Ectodermal cell (in vitro differentiated cells): ENCODE measurements at regions not wholly inside any gene's neighbourhood (a gene's known extent, or its start where the extent isn't known, plus 50 kb on each side); places are given as distances from the start of the nearest gene placed in this dataset.
A peak's percentile ranks its signal among the peaks of the same experiment; 100 is the strongest.

ENCODE experiments used
- H3K27ac ChIP-seq: 2 replicates; pipeline ENCODE4 v1.7.0; 2013; ENCODE audit warnings: mild to moderate bottlenecking, low read depth, low read length; ENCODE audit not compliant: insufficient read depth, poor library complexity, severe bottlenecking
- H3K27me3 ChIP-seq: 2 replicates; pipeline ENCODE4 v1.7.0; 2013; ENCODE audit warnings: mild to moderate bottlenecking, low read length; ENCODE audit not compliant: insufficient read depth, control insufficient read depth, poor library complexity, severe bottlenecking
- H3K36me3 ChIP-seq: one replicate; pipeline ENCODE4 v1.7.0; 2013; ENCODE audit warnings: low read length; ENCODE audit not compliant: control insufficient read depth, insufficient read depth
- H3K4me1 ChIP-seq: one replicate; pipeline ENCODE4 v1.7.0; 2013; ENCODE audit warnings: low read length; ENCODE audit not compliant: control insufficient read depth, insufficient read depth
- H3K4me3 ChIP-seq: 2 replicates; pipeline ENCODE4 v1.7.0; 2013; ENCODE audit warnings: low read depth, low read length, control low read depth; ENCODE audit not compliant: insufficient read depth
- H3K9me3 ChIP-seq: 2 replicates; pipeline ENCODE4 v1.7.0; 2013; ENCODE audit warnings: mild to moderate bottlenecking, low read length, moderate library complexity; ENCODE audit not compliant: control insufficient read depth
- WGBS, 2 experiments: methylation state at CpG; one replicate each; pipeline ENCODE4 v1.1.7; 2013; ENCODE audit warnings: missing lambda C conversion rate in 2 of 2; 5-methylcytosine and 5-hydroxymethylcytosine counted together

- Histone ChIP-seq H3K4me3 (no peak overlapping the region), H3K27ac (no peak overlapping the region)
- 91% methylated on average over 5 of the region's 5 CpGs for WGBS, 2 experiments
Measured at GRCh38 chr1:217105437-217105836, 382.2 kb upstream of the ESRRG start.

GRCh38 chr1:217097819-217098218, 374.6 kb upstream of the ESRRG start:
- no peak overlapping the region for H3K27ac ChIP-seq
- no peaks in the 10 kb centered on the region for H3K9me3 ChIP-seq
- no peaks in the 10 kb centered on the region for H3K4me1 ChIP-seq
- H3K36me3 ChIP-seq = no peaks in the 10 kb centered on the region
- no peak overlapping the region for H3K4me3 ChIP-seq
- no peaks in the 10 kb centered on the region for H3K27me3 ChIP-seq

More at GRCh38 chr1:217105437-217105836, 382.2 kb upstream of the ESRRG start:
- Histone ChIP-seq H3K4me1 (no peaks in the 10 kb centered on the region), H3K36me3 (no peaks in the 10 kb centered on the region), H3K27me3 (no peaks in the 10 kb centered on the region), H3K9me3 (no peaks in the 10 kb centered on the region)

GRCh38 chr1:217096200-217096599, 373.0 kb upstream of the ESRRG start:
- H3K4me1 ChIP-seq = no peaks in the 10 kb centered on the region
- H3K9me3 ChIP-seq = no peaks in the 10 kb centered on the region
- H3K4me3 ChIP-seq = no peak overlapping the region
- no peak overlapping the region for H3K27ac ChIP-seq
- no peaks in the 10 kb centered on the region for H3K36me3 ChIP-seq
- no peaks in the 10 kb centered on the region for H3K27me3 ChIP-seq
- WGBS, 2 experiments = 87 to 89% methylated on average over 7 of the region's 7 CpGs

GRCh38 chr1:217095050-217095622, 371.9 kb upstream of the ESRRG start:
- Histone ChIP-seq H3K9me3 (no peaks in the 10 kb centered on the region), H3K36me3 (no peaks in the 10 kb centered on the region), H3K27ac (no peak overlapping the region), H3K4me3 (no peak overlapping the region), H3K27me3 (peaks cover 9% of the 10 kb centered on the region), H3K4me1 (no peaks in the 10 kb centered on the region)
- WGBS, 2 experiments = 90 to 94% methylated on average over 2 of the region's 2 CpGs

- H3K4me1 ChIP-seq = peaks cover 11% of the 10 kb centered on the region
- no peak overlapping the region for H3K27ac ChIP-seq
- H3K36me3 ChIP-seq = no peaks in the 10 kb centered on the region
- WGBS, 2 experiments = 93% methylated on average over 4 of the region's 4 CpGs
- H3K9me3 ChIP-seq = no peaks in the 10 kb centered on the region
- peaks cover 40% of the 10 kb centered on the region for H3K27me3 ChIP-seq
- H3K4me3 ChIP-seq = no peak overlapping the region
Measured at GRCh38 chr1:217091561-217091960, 368.3 kb upstream of the ESRRG start.

- 15 to 17% methylated on average over 23 to 24 of the region's 24 CpGs for WGBS, 2 experiments
- Histone ChIP-seq H3K36me3 (no peaks in the 10 kb centered on the region), H3K4me3 (peak overlapping the region; percentile 54), H3K4me1 (peaks cover 11% of the 10 kb centered on the region), H3K9me3 (no peaks in the 10 kb centered on the region), H3K27me3 (peaks cover 40% of the 10 kb centered on the region), H3K27ac (no peak overlapping the region)
Measured at GRCh38 chr1:217090060-217090911, 367.1 kb upstream of the ESRRG start.

GRCh38 chr1:217089361-217090014, 366.3 kb upstream of the ESRRG start:
- Histone ChIP-seq H3K9me3 (no peaks in the 10 kb centered on the region), H3K27ac (no peak overlapping the region), H3K4me3 (peak overlapping the region; percentile 54), H3K36me3 (no peaks in the 10 kb centered on the region), H3K4me1 (peaks cover 11% of the 10 kb centered on the region), H3K27me3 (peaks cover 40% of the 10 kb centered on the region)
- WGBS, 2 experiments = 1% methylated on average over 36 to 39 of the region's 39 CpGs

GRCh38 chr1:217088521-217089284, 365.5 kb upstream of the ESRRG start:
- peaks cover 40% of the 10 kb centered on the region for H3K27me3 ChIP-seq
- peaks cover 11% of the 10 kb centered on the region for H3K4me1 ChIP-seq
- peak overlapping the region; percentile 54 for H3K4me3 ChIP-seq
- 1 to 5% methylated on average over 12 to 13 of the region's 13 CpGs for WGBS, 2 experiments
- no peaks in the 10 kb centered on the region for H3K9me3 ChIP-seq
- H3K36me3 ChIP-seq = no peaks in the 10 kb centered on the region
- no peak overlapping the region for H3K27ac ChIP-seq

- 64 to 67% methylated on average over 2 to 3 of the region's 3 CpGs for WGBS, 2 experiments
- no peak overlapping the region for H3K27ac ChIP-seq
- H3K27me3 ChIP-seq = peaks cover 40% of the 10 kb centered on the region
- H3K4me1 ChIP-seq = peaks cover 11% of the 10 kb centered on the region
- H3K36me3 ChIP-seq = no peaks in the 10 kb centered on the region
- no peaks in the 10 kb centered on the region for H3K9me3 ChIP-seq
- H3K4me3 ChIP-seq = no peak overlapping the region
Measured at GRCh38 chr1:217088011-217088410, 364.8 kb upstream of the ESRRG start.

GRCh38 chr1:217079584-217079983, 356.4 kb upstream of the ESRRG start:
- Histone ChIP-seq H3K9me3 (no peaks in the 10 kb centered on the region), H3K4me3 (no peak overlapping the region), H3K36me3 (no peaks in the 10 kb centered on the region), H3K4me1 (peaks cover 11% of the 10 kb centered on the region), H3K27ac (no peak overlapping the region), H3K27me3 (no peaks in the 10 kb centered on the region)
- 87 to 90% methylated on average over 3 of the region's 3 CpGs for WGBS, 2 experiments
